ENCODE measurements at regions not wholly inside any gene's neighbourhood (a gene's known extent, or its start where the extent isn't known, plus 50 kb on each side); places are given as distances from the start of the nearest gene placed in this dataset.
A peak's percentile ranks its signal among the peaks of the same experiment; 100 is the strongest.

- TF ChIP-seq CTCF (IDR thresholded peaks at IDR 0.05; ENCODE audit: borderline replicate concordance, extremely low read depth, insufficient read depth): no peak
- DNase-seq (peak in 4 of 5 donors; percentile 72 to 92 (median 84)), FAIRE-seq (no peak)
- Histone ChIP-seq H3K9ac (ENCODE audit: low read length in 3 of 3) (no peak overlapping the region), H3K9me3 (ENCODE audit: control insufficient read depth in 2 of 3, insufficient read depth in 1 of 3, low read length in 3 of 3) (no peaks in the 10 kb centered on the region), H3K36me3 (ENCODE audit: control insufficient read depth in 2 of 3, insufficient read depth in 3 of 3, low read length in 3 of 3) (no peaks in the 10 kb centered on the region), H3K27ac (ENCODE audit: low read depth in 2 of 2, low read length in 2 of 2) (peak overlapping the region in 1 of 2 donors; percentile 10), H3K4me3 (ENCODE audit: low read length in 3 of 3) (no peak overlapping the region), H3K27me3 (ENCODE audit: control insufficient read depth, insufficient read depth, low read length) (no peaks in the 10 kb centered on the region), H3K4me1 (ENCODE audit: control insufficient read depth in 2 of 3, insufficient read depth in 2 of 3, low read depth in 1 of 3, low read length in 3 of 3) (peaks cover 0 to 25% (median 0%) of the 10 kb centered on the region in 3 donors)
- intact Hi-C loops (cut with DNase I): no loop called here
Measured at GRCh38 chr7:93015779-93016481, 101.8 kb downstream of the SAMD9 start.

DNA sequence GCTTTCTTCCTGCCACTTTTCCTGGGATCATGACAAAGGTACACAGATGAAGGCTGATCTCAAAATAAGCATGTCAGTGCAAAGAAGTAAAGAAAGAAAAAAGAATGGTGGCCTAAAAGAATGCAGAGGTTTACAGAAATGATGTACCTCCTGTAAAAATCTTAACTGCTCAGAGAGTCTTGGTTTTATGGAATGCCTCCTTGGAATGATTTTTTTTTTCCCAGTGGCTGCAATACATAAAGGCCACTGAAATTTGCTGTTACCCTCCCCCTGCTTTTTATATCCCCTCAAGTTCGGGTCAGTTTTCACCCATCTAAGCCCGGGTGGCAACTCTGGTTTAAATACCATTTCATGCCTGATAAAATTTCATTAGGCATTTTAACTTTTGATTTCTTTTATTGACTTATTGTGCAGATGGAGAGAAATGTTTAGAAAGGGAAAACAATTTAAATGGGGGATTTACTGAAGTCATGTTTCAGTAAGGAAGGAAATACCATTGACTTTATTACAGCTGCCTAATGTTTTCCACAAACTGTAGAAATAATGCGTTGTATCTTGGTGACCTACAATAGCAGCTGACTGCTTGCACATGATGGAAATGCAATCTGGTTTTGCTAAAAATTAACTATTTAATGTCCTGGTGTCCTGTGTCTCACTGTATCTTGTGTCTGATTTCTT, 102.5 kb downstream of the SAMD9 start:
- FAIRE-seq (no peak), DNase-seq (peak in 2 of 5 donors; percentile 82 to 85)
- Histone ChIP-seq H3K27me3 (ENCODE audit: control insufficient read depth, insufficient read depth, low read length) (no peaks in the 10 kb centered on the region), H3K9me3 (ENCODE audit: control insufficient read depth in 2 of 3, insufficient read depth in 1 of 3, low read length in 3 of 3) (no peaks in the 10 kb centered on the region), H3K27ac (ENCODE audit: low read depth in 2 of 2, low read length in 2 of 2) (no peak overlapping the region), H3K4me1 (ENCODE audit: control insufficient read depth in 2 of 3, insufficient read depth in 2 of 3, low read depth in 1 of 3, low read length in 3 of 3) (peaks cover 0 to 25% (median 0%) of the 10 kb centered on the region in 3 donors), H3K4me3 (ENCODE audit: low read length in 3 of 3) (no peak overlapping the region), H3K36me3 (ENCODE audit: control insufficient read depth in 2 of 3, insufficient read depth in 3 of 3, low read length in 3 of 3) (no peaks in the 10 kb centered on the region), H3K9ac (ENCODE audit: low read length in 3 of 3) (no peak overlapping the region)
- intact Hi-C loops (cut with DNase I): no loop called here
- no peak for TF ChIP-seq CTCF (IDR thresholded peaks at IDR 0.05; ENCODE audit: borderline replicate concordance, extremely low read depth, insufficient read depth)

- Histone ChIP-seq H3K9me3 (ENCODE audit: control insufficient read depth in 2 of 3, insufficient read depth in 1 of 3, low read length in 3 of 3) (no peaks in the 10 kb centered on the region), H3K4me3 (ENCODE audit: low read length in 3 of 3) (no peak overlapping the region), H3K9ac (ENCODE audit: low read length in 3 of 3) (no peak overlapping the region), H3K36me3 (ENCODE audit: control insufficient read depth in 2 of 3, insufficient read depth in 3 of 3, low read length in 3 of 3) (no peaks in the 10 kb centered on the region), H3K4me1 (ENCODE audit: control insufficient read depth in 2 of 3, insufficient read depth in 2 of 3, low read depth in 1 of 3, low read length in 3 of 3) (peaks cover 0 to 25% (median 0%) of the 10 kb centered on the region in 3 donors), H3K27me3 (ENCODE audit: control insufficient read depth, insufficient read depth, low read length) (no peaks in the 10 kb centered on the region), H3K27ac (ENCODE audit: low read depth in 2 of 2, low read length in 2 of 2) (no peak overlapping the region)
- FAIRE-seq (no peak), DNase-seq (peak in 2 of 5 donors; percentile 18 to 22)
- intact Hi-C loops (cut with DNase I): no loop called here
- TF ChIP-seq CTCF (IDR thresholded peaks at IDR 0.05; ENCODE audit: borderline replicate concordance, extremely low read depth, insufficient read depth): no peak
Measured at GRCh38 chr7:93014410-93014809, 103.4 kb downstream of the SAMD9 start.
